GM19467 (cell line): ENCODE measurements at regions not wholly inside any gene's neighbourhood (a gene's known extent, or its start where the extent isn't known, plus 50 kb on each side); places are given as distances from the start of the nearest gene placed in this dataset.
A peak's percentile ranks its signal among the peaks of the same experiment; 100 is the strongest.

Experiments used
- ATAC-seq: cut with Tn5 transposase; IDR thresholded peaks from one replicate; pipeline ENCODE4 v1.9.1; 2021; ENCODE audit warnings: mild to moderate bottlenecking, moderate library complexity; ENCODE audit not compliant: unreplicated experiment

- no peak for ATAC-seq
Observed at GRCh38 chr2:167900435-167901114, 346.8 kb downstream of the STK39 start.

- no peak for ATAC-seq
Observed at GRCh38 chr2:167898340-167898739, 349.1 kb downstream of the STK39 start.

- ATAC-seq = no peak
Observed at GRCh38 chr2:167891841-167892240, 355.6 kb downstream of the STK39 start.

- no peak for ATAC-seq
Observed at GRCh38 chr2:167890739-167891138, 356.7 kb downstream of the STK39 start.

GRCh38 chr2:167880415-167880814 is 367.0 kb downstream of the STK39 start:
- ATAC-seq = no peak

GRCh38 chr2:167875529-167875928 is 371.9 kb downstream of the STK39 start:
- no peak for ATAC-seq

- no peak for ATAC-seq
Observed at GRCh38 chr2:167874812-167875211, 372.6 kb downstream of the STK39 start.

- ATAC-seq = no peak
Observed at GRCh38 chr2:167871286-167871685, 376.1 kb downstream of the STK39 start.

- ATAC-seq = no peak
Observed at GRCh38 chr2:167869200-167869599, 378.2 kb downstream of the STK39 start.

GRCh38 chr2:167863377-167863776 is 384.0 kb downstream of the STK39 start:
- no peak for ATAC-seq

- peak; percentile 66 for ATAC-seq
Observed at GRCh38 chr2:167862782-167863181, 384.6 kb downstream of the STK39 start.

- peak; percentile 18 for ATAC-seq
Observed at GRCh38 chr2:167862296-167862695, 385.1 kb downstream of the STK39 start.

- no peak for ATAC-seq
Observed at GRCh38 chr2:167861574-167862193, 385.7 kb downstream of the STK39 start.

- no peak for ATAC-seq
Observed at GRCh38 chr2:167860082-167860481, 387.3 kb downstream of the STK39 start.

- ATAC-seq = no peak
Observed at GRCh38 chr2:167859676-167860075, 387.7 kb downstream of the STK39 start.

- no peak for ATAC-seq
Observed at GRCh38 chr2:167858086-167858485, 389.3 kb downstream of the STK39 start.

GRCh38 chr2:167857416-167857815 is 390.0 kb downstream of the STK39 start:
- no peak for ATAC-seq

GRCh38 chr2:167856190-167856589 is 391.2 kb downstream of the STK39 start:
- ATAC-seq = no peak

- ATAC-seq = no peak
Observed at GRCh38 chr2:167855211-167855610, 392.2 kb downstream of the STK39 start.

GRCh38 chr2:167853717-167854116 is 393.7 kb downstream of the STK39 start:
- ATAC-seq = no peak

- no peak for ATAC-seq
Observed at GRCh38 chr2:167851876-167852275, 395.5 kb downstream of the STK39 start.

GRCh38 chr2:167851323-167851860 is 396.0 kb downstream of the STK39 start:
- ATAC-seq = no peak
